ENCODE measurements at regions not wholly inside any gene's neighbourhood (a gene's known extent, or its start where the extent isn't known, plus 50 kb on each side); places are given as distances from the start of the nearest gene placed in this dataset.

GRCh38 chr15:77557564-77557963 lies 75.1 kb downstream of the LINGO1 start:
- no peak for DNase-seq

DNA sequence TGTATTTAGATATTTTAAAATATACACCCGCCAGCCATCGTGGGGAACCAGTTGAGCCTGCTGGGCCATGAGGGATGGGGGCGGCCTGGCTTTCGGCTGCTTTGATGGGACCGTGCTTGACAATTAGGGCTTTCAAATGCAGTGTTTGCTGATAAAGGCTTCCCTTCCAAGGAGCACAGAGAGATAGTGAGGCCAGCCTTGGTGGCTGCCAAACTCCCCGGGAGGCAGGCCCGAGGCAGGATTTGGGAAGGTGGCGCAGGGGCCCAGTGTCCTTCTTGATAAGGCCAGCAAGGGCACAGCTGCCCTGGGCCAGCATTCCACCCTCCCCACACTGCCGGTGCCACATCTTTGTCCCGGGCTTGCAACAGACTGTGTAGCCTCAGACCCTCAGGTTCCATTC lies 75.6 kb downstream of the LINGO1 start:
- no peak for DNase-seq

GRCh38 chr15:77556622-77557021 lies 76.1 kb downstream of the LINGO1 start:
- no peak for DNase-seq

- no peak for DNase-seq
Measured at GRCh38 chr15:77555232-77555631, 77.5 kb downstream of the LINGO1 start.

DNA sequence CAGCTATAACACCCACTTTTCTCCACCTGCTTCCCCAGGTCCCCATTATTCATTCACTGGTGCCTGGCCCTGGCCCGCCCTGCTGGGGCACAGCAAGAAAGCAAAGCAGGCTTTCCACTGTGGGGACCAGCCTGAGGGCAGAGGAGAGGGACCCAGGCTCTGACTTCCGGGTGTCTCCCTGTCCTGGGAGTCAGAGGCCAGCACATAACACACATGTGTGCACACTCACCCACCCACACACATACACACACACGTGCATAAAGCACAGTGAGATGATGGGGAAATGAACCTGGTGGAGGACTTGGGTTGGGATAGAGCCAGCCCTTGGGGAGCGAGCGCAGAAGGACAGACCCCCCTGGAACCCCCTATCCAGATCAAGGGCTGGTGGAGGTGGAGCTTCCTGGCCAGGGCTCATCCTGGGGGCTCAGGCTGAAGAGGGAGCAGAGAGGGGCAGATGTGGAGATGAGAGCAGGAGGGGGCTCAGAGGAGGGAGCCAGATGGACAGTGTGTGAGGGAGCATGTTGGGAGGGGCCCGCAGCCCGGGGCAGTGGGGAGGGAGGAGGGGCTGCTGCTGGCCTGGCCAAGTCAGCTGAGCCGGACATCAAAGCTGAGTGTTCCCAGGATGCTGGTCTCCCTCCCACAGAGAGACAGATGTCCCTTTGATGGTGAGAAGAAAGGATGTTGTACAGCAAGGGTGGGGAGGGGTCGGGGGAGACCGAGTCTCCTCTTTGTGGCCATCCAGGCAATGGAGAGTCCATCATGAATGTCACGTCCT lies 78.2 kb downstream of the LINGO1 start:
- DNase-seq, result no peak

DNA sequence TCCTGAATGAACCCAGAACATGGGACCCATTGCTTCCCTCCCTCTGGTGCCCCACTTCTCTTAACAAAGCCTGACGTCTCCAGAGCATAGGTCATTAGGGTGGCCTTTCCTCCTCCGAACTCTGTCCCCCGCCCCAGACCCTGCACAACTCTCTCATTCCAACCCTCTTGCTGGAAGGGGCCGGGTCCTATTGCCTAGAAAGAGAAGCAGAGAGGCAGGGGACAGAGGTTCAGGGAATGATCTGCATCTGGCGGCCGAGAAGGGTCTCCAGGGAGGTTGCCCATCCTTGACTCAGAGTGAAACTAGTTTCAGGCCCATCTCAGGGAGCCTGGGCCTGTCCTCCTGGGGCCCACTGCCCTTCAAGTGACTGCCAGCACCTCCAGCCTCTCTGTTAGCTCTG lies 79.0 kb downstream of the LINGO1 start:
- DNase-seq, result no peak

- DNase-seq, result no peak
Measured at GRCh38 chr15:77553257-77553656, 79.5 kb downstream of the LINGO1 start.

- no peak for DNase-seq
Measured at GRCh38 chr15:77552066-77552465, 80.6 kb downstream of the LINGO1 start.

- no peak for DNase-seq
Measured at GRCh38 chr15:77550301-77551251, 82.1 kb downstream of the LINGO1 start.

DNA sequence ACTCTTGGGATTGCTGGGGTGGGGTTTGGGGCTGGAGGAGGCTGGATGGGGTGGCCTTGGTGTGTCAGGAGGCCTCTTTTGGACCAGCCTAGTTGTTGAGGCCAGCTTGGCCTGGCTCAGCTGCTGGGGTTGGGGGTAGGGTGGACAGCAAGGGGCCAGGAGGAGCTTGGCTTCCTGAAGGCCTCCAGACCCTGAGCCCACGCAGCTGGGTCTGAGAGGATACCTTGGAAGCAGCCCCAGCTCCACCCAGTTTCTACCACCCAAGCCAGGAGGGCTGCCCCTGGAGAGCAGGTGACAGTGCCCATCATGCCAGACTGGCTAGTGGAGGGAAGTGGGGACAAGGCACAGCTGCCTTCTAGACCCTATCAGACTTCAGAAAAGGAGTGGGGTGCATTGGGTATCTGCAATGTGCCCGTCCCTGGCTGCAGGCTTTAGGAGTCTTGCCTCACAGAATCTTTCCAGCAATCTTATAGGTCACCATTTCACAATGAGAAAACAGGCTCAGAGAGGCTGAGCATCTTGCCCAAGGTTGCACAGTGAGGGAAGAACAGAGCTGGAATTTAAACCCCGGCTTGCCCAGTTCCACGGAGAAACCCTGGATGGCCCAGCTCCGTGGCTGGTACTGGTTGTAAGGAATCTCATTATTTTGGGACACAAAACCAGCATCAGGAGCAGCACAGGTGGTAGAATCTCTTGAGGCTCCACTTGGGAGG lies 83.0 kb downstream of the LINGO1 start:
- DNase-seq, result no peak

GRCh38 chr15:77548589-77549557 lies 83.8 kb downstream of the LINGO1 start:
- no peak for DNase-seq

- no peak for DNase-seq
Measured at GRCh38 chr15:77547801-77548588, 84.7 kb downstream of the LINGO1 start.

DNA sequence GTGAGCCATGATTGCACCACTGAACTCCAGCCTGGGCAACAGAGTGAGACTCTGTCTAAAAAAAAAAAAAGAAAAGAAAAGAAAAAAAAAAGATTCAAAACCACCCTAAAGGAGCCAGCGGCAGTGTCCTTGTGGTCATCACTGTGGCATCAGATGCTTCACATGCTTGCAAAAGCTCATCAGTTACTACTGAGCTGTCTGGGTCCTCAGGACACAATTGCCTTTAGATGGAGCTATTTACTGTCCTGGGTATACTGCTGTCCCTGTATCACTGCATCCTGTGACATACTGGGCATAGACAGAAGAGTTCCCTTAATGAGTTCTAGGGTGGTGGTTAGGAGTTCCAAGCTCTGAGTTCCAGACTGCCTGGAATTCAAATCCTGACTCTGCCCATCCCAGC lies 85.8 kb downstream of the LINGO1 start:
- no peak for DNase-seq

DNA sequence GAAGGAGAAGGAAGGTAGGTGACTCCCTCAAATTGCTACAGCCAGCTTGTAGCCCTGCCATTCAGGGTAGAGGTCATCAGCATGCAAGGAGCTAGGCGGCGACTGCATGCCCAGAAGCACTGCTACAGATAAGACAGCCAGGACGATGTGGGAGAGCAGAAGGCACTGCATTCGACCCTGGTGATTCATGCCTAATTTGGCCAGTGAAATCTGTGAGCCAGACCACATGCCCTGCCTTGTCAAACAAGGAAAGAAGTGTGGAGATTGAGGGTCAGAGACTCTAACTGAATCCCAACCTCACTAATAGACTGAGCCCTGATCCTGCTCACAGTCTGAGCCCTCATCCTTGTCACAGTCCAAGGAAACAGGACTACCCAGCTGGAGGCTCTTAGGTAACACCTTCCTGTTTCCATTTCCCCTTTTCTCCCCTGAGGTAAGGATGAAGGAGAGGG lies 86.6 kb downstream of the LINGO1 start:
- no peak for DNase-seq

DNA sequence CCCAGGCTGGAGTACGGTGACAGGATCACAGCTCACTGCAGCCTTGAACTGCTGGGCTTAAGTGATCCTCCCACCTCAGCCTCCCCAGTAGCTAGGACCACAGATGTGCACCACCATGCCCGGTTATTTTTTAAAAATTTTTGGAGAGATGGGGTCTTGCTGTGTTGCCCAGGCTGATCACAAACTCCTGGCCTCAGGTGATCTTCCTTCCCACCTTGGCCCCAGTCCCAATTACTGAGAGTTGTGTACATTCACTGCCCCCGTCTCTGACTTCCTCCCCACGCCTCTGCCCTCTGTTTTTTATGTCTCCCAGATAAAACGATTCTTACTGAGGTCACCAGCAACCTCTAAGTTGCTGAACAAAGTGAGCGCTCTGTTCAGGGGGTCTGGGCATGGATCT lies 87.7 kb downstream of the LINGO1 start:
- no peak for DNase-seq

GRCh38 chr15:77544162-77544561 lies 88.5 kb downstream of the LINGO1 start:
- no peak for DNase-seq

- DNase-seq, result peak; percentile 54 to 70
Measured at GRCh38 chr15:77543159-77543882, 89.4 kb downstream of the LINGO1 start.

DNA sequence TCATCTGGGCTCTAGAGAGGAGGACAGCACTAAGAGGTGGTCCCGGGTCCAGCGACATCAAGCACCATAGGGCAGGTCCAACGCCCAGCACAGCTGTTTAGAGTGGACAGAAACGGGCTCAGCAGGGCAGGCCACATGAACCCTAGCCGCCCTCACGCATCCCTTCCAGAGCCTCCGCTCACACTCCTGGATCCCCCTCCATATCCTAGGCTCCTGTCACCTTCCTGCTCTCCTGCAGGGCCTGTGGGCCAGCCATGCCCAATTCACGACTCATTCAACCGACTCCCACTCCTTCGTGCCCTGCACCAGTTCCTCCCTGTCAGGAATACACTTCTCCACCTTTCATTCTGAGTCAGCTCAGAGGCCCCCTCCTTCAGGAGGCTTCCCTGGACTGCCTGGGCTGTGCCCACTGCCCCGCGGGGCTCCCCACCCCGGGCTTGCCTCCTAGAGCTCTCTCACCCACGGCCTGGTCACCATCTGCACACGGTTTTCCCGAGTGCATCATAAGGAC lies 90.2 kb downstream of the LINGO1 start:
- DNase-seq, result no peak

GRCh38 chr15:77541421-77542181 lies 91.1 kb downstream of the LINGO1 start:
- no peak for DNase-seq
